HG03280 (cell line): ENCODE measurements at regions not wholly inside any gene's neighbourhood (a gene's known extent, or its start where the extent isn't known, plus 50 kb on each side); places are given as distances from the start of the nearest gene placed in this dataset.
"Not testable (repeated sequence)": the region's sequence is repeated elsewhere in the genome, so short reads cannot be mapped to it uniquely, and the experiment has no call there.

ENCODE experiments used
- ATAC-seq: cut with Tn5 transposase; IDR thresholded peaks from one replicate; pipeline ENCODE4 v1.9.1; 2021; ENCODE audit warnings: mild to moderate bottlenecking, moderate library complexity; ENCODE audit not compliant: unreplicated experiment

GRCh38 chr4:163077680-163078079, 89.0 kb downstream of the NAF1 start:
- no peak for ATAC-seq

DNA sequence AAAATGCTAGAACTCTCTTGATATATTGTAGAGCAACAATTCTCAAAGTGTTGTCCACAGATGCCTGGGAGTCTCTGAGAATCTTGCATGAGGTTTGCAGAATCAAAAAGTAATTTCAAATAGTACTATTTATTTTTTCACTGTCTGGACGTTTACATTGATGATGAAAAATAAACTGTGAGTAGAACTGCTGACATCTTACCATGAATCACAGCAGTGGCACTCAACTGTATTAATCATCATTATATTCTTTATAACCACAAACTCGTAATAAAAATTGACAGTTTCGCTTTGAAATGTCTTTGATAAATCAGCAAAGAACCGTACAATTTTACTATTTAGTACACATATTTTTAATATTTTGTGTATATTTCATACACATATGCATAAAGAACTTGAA, 94.5 kb downstream of the NAF1 start:
- ATAC-seq: no peak

GRCh38 chr4:163071308-163071707, 95.4 kb downstream of the NAF1 start:
- ATAC-seq: no peak

- no peak for ATAC-seq
These were observed 96.7 kb downstream of the NAF1 start for GRCh38 chr4:163070023-163070422.

DNA sequence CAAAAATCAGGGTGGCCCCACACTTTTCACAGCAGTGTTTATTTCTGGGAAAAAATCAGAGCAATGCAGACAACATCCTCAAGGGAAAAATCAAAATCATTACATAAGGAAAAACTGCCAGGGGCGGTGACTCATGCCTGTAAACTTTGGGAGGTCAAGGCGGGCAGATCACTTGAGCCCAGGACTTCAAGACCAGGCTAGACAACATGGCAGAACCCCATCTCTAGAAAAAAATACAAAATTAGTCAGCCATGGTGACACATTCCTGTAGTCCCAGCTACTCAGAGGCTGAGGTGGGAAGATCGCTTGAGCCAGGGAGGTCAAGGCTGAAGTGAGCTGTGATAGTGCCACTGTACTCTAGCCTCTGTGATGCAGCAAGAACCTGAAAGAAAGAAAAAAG, 102.8 kb downstream of the NAF1 start:
- no peak for ATAC-seq

DNA sequence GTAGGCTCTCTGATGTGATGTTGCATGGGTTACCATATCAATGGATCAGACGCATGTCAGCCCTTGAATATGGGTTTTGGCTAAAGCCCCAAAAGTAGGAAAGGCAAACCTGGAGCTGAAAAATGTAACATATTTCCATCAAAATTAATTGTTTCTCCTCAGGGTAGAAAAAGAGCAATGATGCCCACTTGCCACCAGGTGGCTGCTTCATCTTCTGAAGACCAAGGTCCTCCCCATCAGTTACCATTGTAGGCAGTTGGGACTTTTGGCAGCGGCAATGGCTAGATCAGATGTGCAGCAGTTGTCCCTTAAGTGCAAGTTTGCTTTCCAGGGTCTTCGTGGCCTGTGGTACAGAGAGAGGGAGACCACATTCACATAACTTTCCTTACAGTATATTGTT, 118.2 kb downstream of the NAF1 start:
- no peak for ATAC-seq

- no peak for ATAC-seq
These were observed 124.4 kb downstream of the NAF1 start for GRCh38 chr4:163042306-163042705.

- no peak for ATAC-seq
These were observed 149.6 kb downstream of the NAF1 start for GRCh38 chr4:163017135-163017534.

DNA sequence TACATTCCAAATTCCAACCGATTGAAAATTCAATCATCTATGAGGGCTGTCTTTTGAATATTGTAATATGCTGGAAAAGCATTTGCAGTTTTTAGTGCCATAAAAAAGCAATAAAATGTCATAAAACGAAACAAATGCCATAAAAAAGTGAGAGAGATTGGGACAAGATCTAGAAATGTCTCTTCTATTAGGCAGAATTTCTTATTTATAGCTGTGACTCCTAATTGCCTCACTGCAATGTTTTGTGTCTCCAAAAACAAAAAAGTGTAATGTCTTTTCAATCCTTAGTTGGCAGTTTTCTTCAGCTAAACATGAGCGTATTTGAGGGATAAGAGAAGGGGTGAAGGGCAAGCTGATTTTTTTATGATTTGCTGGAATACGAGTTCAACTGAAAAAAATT, 153.9 kb downstream of the NAF1 start:
- ATAC-seq: no peak

DNA sequence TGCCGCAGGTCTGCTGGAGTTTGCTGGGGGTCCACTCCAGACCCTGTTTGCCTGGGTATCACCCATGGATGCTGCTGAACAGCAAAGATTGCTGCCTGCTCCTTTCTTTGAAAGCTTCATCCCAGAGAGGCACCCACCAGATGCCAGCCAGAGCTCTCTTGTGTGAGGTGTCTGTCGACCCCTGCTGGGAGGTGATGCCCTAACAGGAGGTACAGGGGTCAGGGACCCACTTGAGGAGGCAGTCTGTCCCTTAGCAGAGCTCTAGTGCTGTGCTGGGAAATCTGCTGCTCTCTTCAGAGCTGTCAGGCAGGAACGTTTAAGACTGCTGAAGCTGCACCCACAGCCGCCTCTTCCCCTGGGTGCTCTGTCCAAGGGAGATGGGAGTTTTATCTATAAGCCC, 162.7 kb downstream of the NAF1 start:
- no peak for ATAC-seq

DNA sequence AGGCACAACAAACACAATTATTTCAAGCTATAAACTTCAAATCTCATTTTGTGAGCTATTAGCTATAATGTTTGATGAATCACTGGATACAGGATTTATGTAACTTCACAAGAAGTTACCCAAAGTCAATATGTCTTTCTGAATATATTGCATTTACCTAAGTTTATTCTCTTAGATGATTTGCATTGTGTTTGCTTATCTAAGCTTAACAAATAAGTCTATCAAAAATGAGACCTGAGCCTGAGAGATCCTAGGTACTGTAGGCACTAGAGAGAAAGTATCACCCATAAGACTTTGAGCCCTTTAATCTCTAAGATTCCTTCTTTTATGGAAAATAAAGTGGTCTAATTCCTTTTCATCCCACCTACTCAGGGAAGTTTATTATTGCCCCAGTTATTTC, 178.2 kb downstream of the NAF1 start:
- no peak for ATAC-seq

DNA sequence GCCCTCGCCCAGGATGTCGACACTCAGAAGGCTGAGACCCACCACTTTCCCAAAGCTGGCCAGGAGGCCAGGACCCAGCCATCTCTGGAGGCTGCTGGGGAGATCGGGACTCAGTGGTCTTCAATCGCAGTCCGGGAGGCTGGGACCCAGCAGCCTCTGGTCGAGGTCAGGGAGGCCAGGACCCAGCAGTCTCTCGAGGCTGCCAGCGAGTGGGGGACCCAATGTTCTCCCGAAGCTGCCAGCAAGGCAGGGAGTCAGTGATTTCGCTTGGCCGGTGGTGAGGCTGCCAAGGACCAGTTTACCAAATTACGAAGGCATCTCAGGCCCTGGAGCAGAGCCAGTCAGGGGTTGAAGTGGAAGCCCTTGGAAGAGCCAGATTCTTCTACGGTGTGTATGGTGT, 181.6 kb downstream of the NAF1 start:
- no peak for ATAC-seq

- ATAC-seq: no peak
These were observed 182.1 kb downstream of the NAF1 start for GRCh38 chr4:162984621-162985020.

- no peak for ATAC-seq
These were observed 184.9 kb downstream of the NAF1 start for GRCh38 chr4:162981823-162982222.

DNA sequence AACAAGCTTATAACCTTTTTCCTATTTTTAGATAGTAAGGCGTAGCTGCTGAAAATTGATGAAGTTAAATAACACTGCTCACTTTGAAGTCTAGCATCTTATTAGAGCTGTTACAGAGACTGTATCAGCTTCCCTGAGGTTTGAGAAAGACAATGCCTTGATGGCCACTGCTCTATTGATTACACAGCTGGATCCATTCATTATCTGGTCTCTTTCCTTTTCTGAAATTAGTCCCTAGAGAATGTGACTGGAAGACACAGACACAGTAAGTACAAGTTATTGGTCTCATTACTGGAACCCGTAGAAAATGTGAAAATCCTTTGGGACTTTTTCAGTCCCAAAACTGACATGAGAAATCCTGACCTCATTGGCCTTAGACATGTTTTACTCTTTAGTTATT, 188.3 kb downstream of the NAF1 start:
- ATAC-seq: no peak

DNA sequence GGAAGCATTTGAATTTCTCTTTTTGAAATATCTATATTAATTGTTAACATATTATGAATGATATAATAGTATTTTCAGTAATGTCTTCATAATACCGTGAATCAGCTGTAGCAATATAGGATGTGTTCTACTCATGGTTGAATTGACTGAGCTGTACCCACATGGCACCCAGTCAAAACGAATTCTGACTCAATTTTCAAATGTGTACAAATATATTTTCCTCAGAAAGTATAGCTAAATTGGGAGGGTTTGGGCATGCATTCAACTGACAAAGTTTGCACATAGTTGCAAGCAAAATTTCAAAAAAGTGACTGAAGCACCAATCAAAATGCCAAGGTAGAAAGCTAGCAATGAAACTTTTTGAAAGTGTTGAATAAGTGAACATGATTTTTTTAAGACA, 188.9 kb downstream of the NAF1 start:
- no peak for ATAC-seq

DNA sequence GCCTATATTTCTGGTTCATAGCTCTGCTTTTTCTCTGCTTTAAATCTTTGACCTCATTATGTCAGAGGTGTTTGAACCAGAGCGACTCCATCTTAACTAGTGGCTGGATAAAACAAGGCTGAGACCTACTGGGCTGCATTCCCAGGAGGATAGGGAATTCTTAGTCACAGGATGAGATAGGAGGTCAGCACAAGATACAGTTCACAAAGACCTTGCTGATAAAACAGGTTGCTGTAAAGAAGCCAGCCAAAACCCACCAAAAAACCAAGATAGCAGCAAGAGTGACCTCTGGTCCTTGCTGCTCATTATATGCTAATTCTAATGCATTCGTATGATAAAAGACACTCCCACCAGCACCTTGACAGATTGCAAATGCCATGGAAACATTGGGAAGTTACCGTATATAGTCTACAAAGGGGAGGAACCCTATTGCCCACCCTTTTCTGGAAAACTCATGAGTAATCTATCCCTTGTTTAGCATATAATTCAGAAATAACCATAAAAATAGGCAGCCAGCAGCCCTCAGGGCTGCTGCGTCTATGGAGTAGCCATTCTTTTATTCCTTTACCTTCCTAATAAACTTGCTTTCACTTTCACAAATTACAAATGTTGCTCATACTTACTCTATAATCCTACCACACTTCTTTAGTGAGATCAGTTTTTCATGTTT, 193.9 kb downstream of the NAF1 start:
- no peak for ATAC-seq

DNA sequence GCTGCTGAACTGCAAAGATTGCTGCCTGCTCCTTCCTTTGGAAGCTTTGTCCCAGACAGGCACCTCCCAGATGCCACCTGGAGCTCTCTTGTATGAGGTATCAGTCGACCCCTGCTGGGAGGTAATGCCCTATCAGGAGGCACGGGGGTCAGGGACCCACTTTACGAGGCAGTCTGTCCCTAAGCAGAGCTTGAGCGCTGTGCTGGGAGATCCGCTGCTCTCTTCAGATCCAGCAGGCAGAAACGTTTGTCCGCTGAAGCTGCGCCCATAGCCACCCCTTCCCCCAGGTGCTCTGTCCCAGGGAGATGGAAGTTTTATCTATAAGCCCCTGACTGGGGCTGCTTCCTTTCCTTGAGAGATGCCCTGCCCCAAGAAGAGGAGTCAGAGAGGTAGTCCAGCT, 197.5 kb downstream of the NAF1 start:
- no peak for ATAC-seq

DNA sequence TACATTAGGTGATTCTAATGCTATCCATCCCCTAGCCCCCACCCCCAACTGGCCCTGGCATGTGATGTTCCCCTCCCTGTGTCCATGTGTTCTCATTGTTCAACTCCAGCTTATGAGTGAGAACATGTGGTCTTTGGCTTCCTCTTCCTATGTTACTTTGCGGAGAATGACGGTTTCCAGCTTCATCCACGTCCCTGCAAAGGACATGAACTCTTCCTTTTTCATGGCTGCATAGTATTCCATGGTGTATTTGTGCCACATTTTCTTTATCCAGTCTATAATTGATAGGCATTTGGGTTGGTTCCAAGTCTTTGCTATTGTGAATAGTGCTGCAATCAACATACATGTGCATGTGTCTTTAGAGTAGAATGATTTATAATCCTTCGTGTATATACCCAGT, 200.7 kb downstream of the NAF1 start:
- not testable (repeated sequence) for ATAC-seq

DNA sequence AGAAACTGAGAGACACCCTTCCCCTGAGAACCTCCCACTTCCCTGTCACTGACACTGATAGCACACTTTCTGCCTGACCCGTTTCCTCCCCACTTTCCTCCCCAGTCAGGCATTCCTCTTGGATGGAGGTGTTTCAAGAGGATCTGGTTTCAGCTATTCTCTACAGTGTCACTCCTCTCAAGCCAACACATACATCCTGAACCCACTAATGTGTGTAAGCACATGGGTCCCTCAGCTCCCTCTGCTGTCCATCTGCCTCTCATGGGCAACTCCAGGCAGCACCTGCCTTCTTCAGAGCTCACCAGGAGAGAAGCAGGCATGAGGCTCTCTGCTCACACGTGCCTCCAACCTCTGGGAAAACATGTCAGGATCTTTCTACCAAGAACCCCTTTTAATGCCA, 207.6 kb downstream of the NAF1 start:
- no peak for ATAC-seq

- ATAC-seq: no peak
These were observed 209.1 kb downstream of the NAF1 start for GRCh38 chr4:162957521-162958143.

DNA sequence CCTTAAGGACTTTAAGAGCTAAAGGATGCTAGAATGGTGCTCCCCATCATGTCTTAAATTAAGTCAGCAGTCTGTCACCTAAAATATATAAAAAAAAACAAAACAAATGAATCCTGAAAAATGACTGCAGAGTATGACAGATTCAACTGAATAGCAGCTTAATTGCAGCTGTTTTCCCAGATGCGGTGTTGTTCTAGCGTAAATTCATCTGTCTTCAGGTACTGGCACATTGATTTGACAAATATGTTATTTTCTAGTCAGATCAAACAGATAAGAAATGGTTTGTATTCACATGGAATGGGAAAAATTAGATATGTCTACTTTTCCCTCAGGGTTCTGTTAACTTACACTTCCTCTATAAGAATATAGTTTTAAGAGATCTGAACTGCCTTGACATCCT, 211.7 kb downstream of the NAF1 start:
- ATAC-seq: no peak

DNA sequence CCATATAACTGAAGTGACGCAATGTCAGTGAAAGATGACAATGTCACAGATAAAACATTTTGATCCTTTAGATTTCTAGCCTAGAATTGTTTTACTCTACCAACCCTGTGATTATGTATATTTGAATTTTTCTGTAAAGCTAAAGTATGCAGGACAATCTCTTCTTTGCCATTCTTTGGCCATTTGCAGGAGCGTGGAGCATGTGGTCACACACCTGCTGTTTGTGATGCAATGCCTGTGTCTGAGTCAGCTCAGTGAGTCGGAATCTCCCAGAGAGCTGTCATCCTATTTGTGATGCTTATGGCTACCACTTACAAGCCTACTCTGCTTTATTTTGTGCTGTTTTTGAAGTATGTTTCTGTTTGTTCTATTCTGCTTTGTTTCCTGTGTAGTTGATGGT, 214.5 kb downstream of the NAF1 start:
- ATAC-seq: no peak
